Immature natural killer cell (primary cell): ENCODE measurements at regions not wholly inside any gene's neighbourhood (a gene's known extent, or its start where the extent isn't known, plus 50 kb on each side); places are given as distances from the start of the nearest gene placed in this dataset.
"Not testable (repeated sequence)": the region's sequence is repeated elsewhere in the genome, so short reads cannot be mapped to it uniquely, and the experiment has no call there.

ENCODE experiments used
- DNase-seq, 3 donors: peaks; one replicate each; pipeline ENCODE4 v3.0.0; 2022; ENCODE audit warnings: mixed read lengths in 1 of 3
- H3K27ac Mint-ChIP-seq, 6 donors: one replicate each; pipeline ENCODE4 v1.8.0; 2020; ENCODE audit warnings: mixed read lengths in 6 of 6, mild to moderate bottlenecking in 5 of 6, inconsistent platforms in 4 of 6, moderate library complexity in 3 of 6
- H3K27me3 Mint-ChIP-seq, 3 donors: one replicate each; pipeline ENCODE4 v1.8.0; 2020 to 2021; ENCODE audit warnings: low read depth in 3 of 3, mild to moderate bottlenecking in 3 of 3, mixed read lengths in 3 of 3, moderate library complexity in 3 of 3, inconsistent platforms in 1 of 3
- H3K36me3 Mint-ChIP-seq, 3 donors: one replicate each; pipeline ENCODE4 v1.8.0; 2020; ENCODE audit warnings: mixed read lengths in 3 of 3, inconsistent platforms in 2 of 3, mild to moderate bottlenecking in 2 of 3
- H3K4me1 Mint-ChIP-seq, 2 donors: one replicate each; pipeline ENCODE4 v1.8.0; 2020; ENCODE audit warnings: inconsistent platforms in 2 of 2, mild to moderate bottlenecking in 2 of 2, mixed read lengths in 2 of 2, moderate library complexity in 1 of 2
- H3K4me3 Mint-ChIP-seq, 5 donors: one replicate each; pipeline ENCODE4 v1.8.0; 2020; ENCODE audit warnings: mild to moderate bottlenecking in 5 of 5, mixed read lengths in 5 of 5, inconsistent platforms in 3 of 5, moderate library complexity in 3 of 5
- H3K9me3 Mint-ChIP-seq, 6 donors: one replicate each; pipeline ENCODE4 v1.8.0; 2020; ENCODE audit warnings: mild to moderate bottlenecking in 6 of 6, mixed read lengths in 6 of 6, inconsistent platforms in 4 of 6, moderate library complexity in 3 of 6

DNA sequence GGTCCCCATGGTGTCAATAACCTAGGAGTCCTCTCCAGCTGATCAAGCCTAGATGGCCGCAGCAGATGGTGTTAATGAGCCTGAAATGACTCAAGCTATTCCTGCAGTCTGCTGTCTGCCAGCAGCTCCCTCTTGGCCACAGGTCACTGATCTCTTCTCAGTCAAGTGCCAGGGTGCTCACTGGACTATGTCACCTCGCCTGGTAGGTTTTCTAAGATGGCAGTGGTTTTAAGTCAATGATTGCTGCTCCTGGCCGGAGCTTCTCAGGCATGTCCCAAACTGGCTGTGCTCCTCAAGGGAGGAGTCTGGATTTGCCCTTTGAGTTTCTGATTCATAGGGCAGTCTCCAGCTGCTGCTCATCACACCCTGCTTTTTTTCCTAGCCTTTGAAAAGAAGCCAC, 58.6 kb upstream of the SHISA6 start:
- no peak for DNase-seq
- Mint-ChIP-seq H3K4me1 (no peaks in the 10 kb centered on the region), H3K36me3 (no peaks in the 10 kb centered on the region), H3K4me3 (no peak overlapping the region), H3K27me3 (peaks cover 0 to 3% (median 0%) of the 10 kb centered on the region in 3 donors), H3K27ac (no peak overlapping the region), H3K9me3 (peaks cover 0 to 5% (median 0%) of the 10 kb centered on the region in 6 donors)

GRCh38 chr17:11178581-11178980, 62.4 kb upstream of the SHISA6 start:
- no peaks in the 10 kb centered on the region for H3K36me3 Mint-ChIP-seq
- no peak for DNase-seq
- peaks cover 0 to 5% (median 0%) of the 10 kb centered on the region in 6 donors for H3K9me3 Mint-ChIP-seq
- no peak overlapping the region for H3K27ac Mint-ChIP-seq
- peaks cover 0 to 3% (median 0%) of the 10 kb centered on the region in 3 donors for H3K27me3 Mint-ChIP-seq
- no peak overlapping the region for H3K4me3 Mint-ChIP-seq
- no peaks in the 10 kb centered on the region for H3K4me1 Mint-ChIP-seq

- Mint-ChIP-seq H3K27ac (no peak overlapping the region), H3K4me1 (no peaks in the 10 kb centered on the region), H3K36me3 (no peaks in the 10 kb centered on the region), H3K27me3 (peaks cover 0 to 3% (median 0%) of the 10 kb centered on the region in 3 donors), H3K9me3 (peaks cover 0 to 11% (median 2%) of the 10 kb centered on the region in 6 donors), H3K4me3 (no peak overlapping the region)
- DNase-seq = no peak
Observed at GRCh38 chr17:11177340-11177739, 63.7 kb upstream of the SHISA6 start.

- no peak for DNase-seq
Observed at GRCh38 chr17:11176549-11176948, 64.5 kb upstream of the SHISA6 start.

GRCh38 chr17:11170881-11171280, 70.1 kb upstream of the SHISA6 start:
- no peaks in the 10 kb centered on the region for H3K4me1 Mint-ChIP-seq
- no peak for DNase-seq
- H3K27ac Mint-ChIP-seq = no peak overlapping the region
- peaks cover 0 to 9% (median 5%) of the 10 kb centered on the region in 6 donors for H3K9me3 Mint-ChIP-seq
- H3K27me3 Mint-ChIP-seq = peaks cover 0 to 4% (median 0%) of the 10 kb centered on the region in 3 donors
- H3K36me3 Mint-ChIP-seq = no peaks in the 10 kb centered on the region
- no peak overlapping the region for H3K4me3 Mint-ChIP-seq

More at GRCh38 chr17:11176549-11176948, 64.5 kb upstream of the SHISA6 start:
- Mint-ChIP-seq H3K36me3 (no peaks in the 10 kb centered on the region), H3K4me1 (no peaks in the 10 kb centered on the region), H3K27me3 (peaks cover 0 to 4% (median 0%) of the 10 kb centered on the region in 3 donors), H3K27ac (no peak overlapping the region), H3K4me3 (no peak overlapping the region), H3K9me3 (peaks cover 0 to 11% (median 0%) of the 10 kb centered on the region in 6 donors)

GRCh38 chr17:11151818-11152425, 89.1 kb upstream of the SHISA6 start:
- DNase-seq = no peak
- Mint-ChIP-seq H3K27ac (no peak overlapping the region), H3K9me3 (peaks cover 0 to 3% (median 1%) of the 10 kb centered on the region in 6 donors), H3K27me3 (peaks cover 0 to 9% (median 8%) of the 10 kb centered on the region in 3 donors), H3K36me3 (no peaks in the 10 kb centered on the region), H3K4me3 (no peak overlapping the region), H3K4me1 (no peaks in the 10 kb centered on the region)

DNA sequence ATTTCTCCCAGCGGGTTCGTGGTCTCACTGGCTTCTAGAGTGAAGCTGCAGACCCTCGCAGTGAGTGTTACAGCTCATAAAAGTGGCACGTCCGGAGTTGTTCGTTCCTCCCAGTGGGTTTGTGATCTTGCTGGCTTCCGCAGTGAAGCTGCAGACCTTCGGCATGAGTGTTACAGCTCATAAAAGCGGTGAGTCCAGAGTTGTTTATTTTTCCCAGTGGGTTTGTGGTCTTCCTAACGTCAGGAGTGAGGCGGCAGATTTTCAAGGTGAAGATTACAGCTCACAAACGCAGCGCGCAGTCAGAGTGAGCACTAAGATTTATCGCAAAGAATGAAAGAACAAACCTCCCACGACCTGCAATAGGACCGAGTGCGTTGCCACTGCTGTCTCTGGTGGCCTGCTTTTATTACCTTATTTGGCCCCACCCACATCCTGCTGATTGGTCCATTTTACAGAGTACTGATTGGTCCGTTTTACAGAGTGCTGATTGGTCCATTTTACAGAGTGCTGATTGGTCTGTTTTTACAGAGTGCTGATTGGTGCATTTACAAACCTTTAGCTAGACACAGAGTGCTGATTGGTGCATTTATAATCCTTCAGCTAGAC, 90.0 kb upstream of the SHISA6 start:
- H3K9me3 Mint-ChIP-seq, H3K4me1 Mint-ChIP-seq, H3K36me3 Mint-ChIP-seq, DNase-seq, H3K4me3 Mint-ChIP-seq, H3K27me3 Mint-ChIP-seq: not testable (repeated sequence)
- peak overlapping the region in 1 of 6 donors; percentile 19 for H3K27ac Mint-ChIP-seq

DNA sequence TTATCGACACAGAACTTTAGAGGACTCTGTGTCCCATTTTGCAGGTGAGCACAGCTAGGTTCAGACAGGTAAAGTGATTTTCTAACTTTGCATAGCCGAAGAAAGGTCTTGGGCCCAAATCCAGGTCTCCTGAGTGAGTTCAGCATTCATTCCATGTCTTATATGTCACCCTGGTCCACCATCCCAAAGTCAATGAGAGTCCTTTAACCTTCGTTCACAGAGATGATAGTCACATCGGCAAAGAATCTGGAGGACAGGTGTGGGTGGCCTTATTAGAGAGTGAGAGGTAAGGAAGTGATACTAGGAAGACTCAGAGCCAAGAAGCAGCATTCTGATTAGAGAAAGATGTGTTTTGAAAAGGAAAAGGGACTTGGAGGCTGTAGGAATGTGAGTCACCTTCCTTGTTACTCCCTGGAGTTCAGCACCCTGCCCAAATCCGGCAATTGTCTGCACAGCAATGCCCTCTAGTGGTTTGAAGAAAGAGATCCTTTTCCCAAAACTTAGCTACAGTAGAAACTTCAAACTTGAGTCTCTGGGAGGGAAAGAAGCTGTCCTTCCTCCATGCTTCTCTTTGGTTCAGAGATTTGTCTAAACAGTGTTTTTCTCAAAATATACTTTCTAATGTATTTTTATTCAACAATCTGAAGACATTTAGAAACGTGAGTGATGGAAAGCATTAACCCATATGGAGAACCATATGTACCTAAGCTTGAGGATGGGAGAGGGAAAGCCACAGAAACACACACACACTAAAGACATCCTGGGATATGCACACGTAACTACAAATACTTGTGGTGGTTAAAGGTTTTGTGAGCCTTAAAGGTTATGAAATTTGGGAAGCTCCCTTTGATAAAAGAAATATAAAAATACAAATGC, 96.4 kb upstream of the SHISA6 start:
- H3K4me1 Mint-ChIP-seq = no peaks in the 10 kb centered on the region
- DNase-seq = no peak
- peaks cover 0 to 7% (median 0%) of the 10 kb centered on the region in 6 donors for H3K9me3 Mint-ChIP-seq
- H3K4me3 Mint-ChIP-seq = no peak overlapping the region
- peaks cover 2 to 7% (median 4%) of the 10 kb centered on the region in 3 donors for H3K27me3 Mint-ChIP-seq
- H3K36me3 Mint-ChIP-seq = no peaks in the 10 kb centered on the region
- H3K27ac Mint-ChIP-seq = no peak overlapping the region

DNA sequence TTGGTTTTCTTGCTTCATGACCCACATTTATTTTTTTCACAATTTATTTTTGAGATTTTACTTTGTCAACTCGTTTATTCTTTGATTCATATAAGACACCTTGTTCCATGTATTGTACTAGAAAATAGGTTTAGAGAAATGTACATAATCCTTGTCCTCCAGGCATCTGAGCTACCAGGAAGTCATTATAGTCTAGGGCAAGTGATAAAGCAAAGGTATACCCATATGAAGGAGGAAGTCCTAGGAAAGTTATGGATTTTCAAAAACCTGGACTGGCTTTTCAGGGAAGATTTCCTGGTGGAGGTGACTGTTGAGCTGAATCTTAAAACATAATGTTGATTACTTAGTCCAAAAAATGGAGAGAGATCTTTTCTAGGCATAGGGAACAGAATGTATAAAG, 98.8 kb upstream of the SHISA6 start:
- peaks cover 4 to 7% (median 4%) of the 10 kb centered on the region in 3 donors for H3K27me3 Mint-ChIP-seq
- DNase-seq = no peak

DNA sequence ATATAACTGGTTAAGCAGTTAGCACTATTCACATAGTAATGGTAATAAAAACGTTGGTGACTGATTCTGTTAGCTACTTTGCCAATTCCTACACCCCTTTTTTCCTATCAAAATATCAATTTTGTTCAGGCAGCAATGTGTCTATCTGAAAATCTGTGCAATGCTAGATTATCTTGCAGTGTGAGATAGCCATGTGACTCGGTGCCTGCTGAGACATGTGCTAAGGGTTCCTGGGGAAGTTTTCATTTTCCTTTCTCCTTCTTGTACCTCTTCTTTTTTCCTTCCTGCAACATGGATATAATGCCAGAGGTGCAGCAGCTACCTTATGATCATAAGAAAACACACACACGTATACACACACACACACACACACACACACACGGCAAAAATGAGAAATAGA, 100.5 kb upstream of the SHISA6 start:
- H3K36me3 Mint-ChIP-seq = no peaks in the 10 kb centered on the region
- DNase-seq = no peak
- no peak overlapping the region for H3K27ac Mint-ChIP-seq
- no peak overlapping the region for H3K4me3 Mint-ChIP-seq
- H3K4me1 Mint-ChIP-seq = no peaks in the 10 kb centered on the region
- H3K27me3 Mint-ChIP-seq = peaks cover 4 to 7% (median 4%) of the 10 kb centered on the region in 3 donors
- H3K9me3 Mint-ChIP-seq = peaks cover 0 to 5% (median 0%) of the 10 kb centered on the region in 6 donors

More for the DNA sequence above, 98.8 kb upstream of the SHISA6 start:
- H3K27ac Mint-ChIP-seq = no peak overlapping the region
- no peaks in the 10 kb centered on the region for H3K4me1 Mint-ChIP-seq
- H3K9me3 Mint-ChIP-seq = peaks cover 0 to 7% (median 0%) of the 10 kb centered on the region in 6 donors
- H3K36me3 Mint-ChIP-seq = no peaks in the 10 kb centered on the region
- H3K4me3 Mint-ChIP-seq = no peak overlapping the region

GRCh38 chr17:11140043-11140442, 101.0 kb upstream of the SHISA6 start:
- no peaks in the 10 kb centered on the region for H3K4me1 Mint-ChIP-seq
- no peak for DNase-seq
- no peak overlapping the region for H3K27ac Mint-ChIP-seq
- H3K4me3 Mint-ChIP-seq = no peak overlapping the region
- no peaks in the 10 kb centered on the region for H3K36me3 Mint-ChIP-seq
- H3K9me3 Mint-ChIP-seq = peaks cover 0 to 5% (median 0%) of the 10 kb centered on the region in 6 donors
- peaks cover 4 to 7% (median 4%) of the 10 kb centered on the region in 3 donors for H3K27me3 Mint-ChIP-seq

- H3K4me3 Mint-ChIP-seq = peak overlapping the region in 1 of 5 donors; percentile 39
- peaks cover 1 to 4% (median 2%) of the 10 kb centered on the region in 3 donors for H3K27me3 Mint-ChIP-seq
- DNase-seq = no peak
- no peaks in the 10 kb centered on the region for H3K36me3 Mint-ChIP-seq
- peaks cover 0 to 5% (median 0%) of the 10 kb centered on the region in 6 donors for H3K9me3 Mint-ChIP-seq
- no peak overlapping the region for H3K27ac Mint-ChIP-seq
- no peaks in the 10 kb centered on the region for H3K4me1 Mint-ChIP-seq
Observed at GRCh38 chr17:11138023-11138422, 103.0 kb upstream of the SHISA6 start.

DNA sequence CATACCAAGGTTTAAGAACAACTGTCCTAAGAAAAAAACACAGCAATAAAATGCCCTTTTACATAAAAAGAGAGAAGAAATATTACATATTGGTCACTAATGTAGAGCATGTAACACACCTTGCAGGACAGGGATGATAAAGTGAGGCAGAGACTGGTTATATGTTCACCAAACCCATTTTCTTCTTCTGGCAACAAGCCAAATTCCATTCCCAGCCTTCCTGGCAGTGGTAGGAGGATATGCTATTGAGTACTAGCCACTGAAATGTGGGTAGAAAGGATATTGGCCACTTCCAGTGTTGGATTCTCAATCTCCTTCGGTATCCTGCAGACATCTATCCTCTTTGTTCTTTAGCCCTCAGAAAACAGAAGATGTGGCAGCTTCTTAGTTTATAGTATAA, 105.2 kb upstream of the SHISA6 start:
- Mint-ChIP-seq H3K36me3 (no peaks in the 10 kb centered on the region), H3K27me3 (peaks cover 0 to 1% (median 1%) of the 10 kb centered on the region in 3 donors), H3K4me3 (no peak overlapping the region), H3K27ac (no peak overlapping the region), H3K4me1 (no peaks in the 10 kb centered on the region), H3K9me3 (peaks cover 0 to 2% (median 0%) of the 10 kb centered on the region in 6 donors)
- no peak for DNase-seq

- peaks cover 0 to 4% (median 0%) of the 10 kb centered on the region in 6 donors for H3K9me3 Mint-ChIP-seq
Observed at GRCh38 chr17:11130367-11130766, 110.6 kb upstream of the SHISA6 start.

More at GRCh38 chr17:11130367-11130766, 110.6 kb upstream of the SHISA6 start:
- no peak overlapping the region for H3K4me3 Mint-ChIP-seq
- H3K4me1 Mint-ChIP-seq = no peaks in the 10 kb centered on the region
- no peak for DNase-seq
- no peaks in the 10 kb centered on the region for H3K36me3 Mint-ChIP-seq
- H3K27me3 Mint-ChIP-seq = peaks cover 0 to 5% (median 1%) of the 10 kb centered on the region in 3 donors
- no peak overlapping the region for H3K27ac Mint-ChIP-seq
